ENCODE measurements at regions not wholly inside any gene's neighbourhood (a gene's known extent, or its start where the extent isn't known, plus 50 kb on each side); places are given as distances from the start of the nearest gene placed in this dataset.

DNA sequence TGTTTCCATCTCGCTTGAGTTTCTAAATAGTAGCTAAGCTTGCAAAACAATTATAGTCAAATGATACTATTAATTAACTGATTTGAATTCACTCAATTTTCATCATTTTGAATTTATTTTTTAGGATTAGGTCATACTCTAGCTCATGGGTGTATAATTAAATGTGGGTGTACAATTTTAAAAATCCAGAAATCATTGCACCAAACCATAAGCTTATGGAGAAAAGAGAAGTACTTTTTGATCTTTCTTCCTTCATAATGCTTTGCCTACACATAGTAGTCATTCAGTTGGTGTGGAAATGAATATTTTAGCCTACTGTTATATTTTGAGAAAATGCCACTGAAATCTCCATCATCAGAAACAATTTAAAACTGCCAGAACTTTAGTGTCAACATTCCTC is 175.1 kb downstream of the CD47 start:
- Histone ChIP-seq H3K4me1 (ENCODE audit: control insufficient read depth, insufficient read depth, low read length) (peaks cover 12% of the 10 kb centered on the region), H3K36me3 (ENCODE audit: control insufficient read depth in 2 of 2, insufficient read depth in 2 of 2, low read length in 1 of 2) (no peaks in the 10 kb centered on the region), H3K79me2 (ENCODE audit: control insufficient read depth, insufficient read depth, low read length) (no peaks in the 10 kb centered on the region), H3K4me2 (ENCODE audit: control insufficient read depth, insufficient read depth) (no peak overlapping the region), H4K20me1 (ENCODE audit: control insufficient read depth, insufficient read depth) (no peaks in the 10 kb centered on the region), H3K27ac (ENCODE audit: control insufficient read depth, insufficient read depth) (no peak overlapping the region), H2AFZ (ENCODE audit: control insufficient read depth, low read depth, low read length) (no peak overlapping the region), H3K27me3 (replicated peaks in 1 of 2; ENCODE audit: control insufficient read depth in 2 of 2, insufficient read depth in 2 of 2, low read length in 1 of 2) (peaks cover 2 to 3% of the 10 kb centered on the region in 2 experiments; a peak in 2 of 4 replicates), H3K4me3 (no peak overlapping the region), H3K9me3 (replicated peaks; ENCODE audit: control insufficient read depth, insufficient read depth, low read length) (no peaks in the 10 kb centered on the region), H3K9ac (ENCODE audit: control insufficient read depth, insufficient read depth, low read length) (no peak overlapping the region)
- no peak for ATAC-seq
- intact Hi-C loops (cut with micrococcal nuclease; ENCODE audit: unreplicated experiment) (no loop called here), in situ Hi-C loops (cut with MboI) (no loop called here)
- ChIA-PET POLR2A (no interaction called here), CTCF (interaction anchor here (0.6 to 1.0 kb wide), 5 partner anchors 10 to 64 kb away, joined by 3 to 4 read pairs (median 3); no protein-coding TSS in a partner anchor), SMC1A (ENCODE audit: uncharacterized antibody, unreplicated experiment) (interaction anchor here (1.1 kb wide), 2 partner anchors 11 to 12 kb away, joined by 3 to 4 read pairs; no protein-coding TSS in a partner anchor), RAD21 (ENCODE audit: unreplicated experiment) (no interaction called here)
- FAIRE-seq = no peak
- whole genome bisulfite sequencing (ENCODE audit: insufficient coverage, insufficient replicate concordance, low lambda C conversion rate, missing lambda C conversion rate) = 44% methylated on average over 1 of the region's 1 CpG
- DNase-seq (ENCODE audit: low read depth, low spot score) = no peak
- TF ChIP-seq TCF3 (IDR thresholded peaks at IDR 0.05; ENCODE audit: borderline replicate concordance, insufficient read depth, low read depth, low read length) (no peak), RCOR1 (conservative IDR thresholded peaks at IDR 0.05; ENCODE audit: low read depth, low read length) (no peak), CBX3 (IDR thresholded peaks at IDR 0.05; ENCODE audit: borderline replicate concordance, low read depth) (no peak), NRF1 (conservative IDR thresholded peaks at IDR 0.05; ENCODE audit: low read depth, low read length) (no peak), BMI1 (IDR thresholded peaks at IDR 0.05; ENCODE audit: borderline replicate concordance) (no peak), MEF2A (IDR thresholded peaks at IDR 0.05; ENCODE audit: insufficient read depth, low read depth, low read length) (no peak), SMARCA5 (IDR thresholded peaks at IDR 0.05) (no peak), NFYB (IDR thresholded peaks at IDR 0.05; ENCODE audit: insufficient read depth, low read depth, low read length) (no peak), NFIC (IDR thresholded peaks at IDR 0.05; ENCODE audit: low read depth, low read length) (no peak), HDAC6 (IDR thresholded peaks at IDR 0.05; ENCODE audit: unreplicated experiment) (no peak)
- TF ChIP-seq, protein P1, sequence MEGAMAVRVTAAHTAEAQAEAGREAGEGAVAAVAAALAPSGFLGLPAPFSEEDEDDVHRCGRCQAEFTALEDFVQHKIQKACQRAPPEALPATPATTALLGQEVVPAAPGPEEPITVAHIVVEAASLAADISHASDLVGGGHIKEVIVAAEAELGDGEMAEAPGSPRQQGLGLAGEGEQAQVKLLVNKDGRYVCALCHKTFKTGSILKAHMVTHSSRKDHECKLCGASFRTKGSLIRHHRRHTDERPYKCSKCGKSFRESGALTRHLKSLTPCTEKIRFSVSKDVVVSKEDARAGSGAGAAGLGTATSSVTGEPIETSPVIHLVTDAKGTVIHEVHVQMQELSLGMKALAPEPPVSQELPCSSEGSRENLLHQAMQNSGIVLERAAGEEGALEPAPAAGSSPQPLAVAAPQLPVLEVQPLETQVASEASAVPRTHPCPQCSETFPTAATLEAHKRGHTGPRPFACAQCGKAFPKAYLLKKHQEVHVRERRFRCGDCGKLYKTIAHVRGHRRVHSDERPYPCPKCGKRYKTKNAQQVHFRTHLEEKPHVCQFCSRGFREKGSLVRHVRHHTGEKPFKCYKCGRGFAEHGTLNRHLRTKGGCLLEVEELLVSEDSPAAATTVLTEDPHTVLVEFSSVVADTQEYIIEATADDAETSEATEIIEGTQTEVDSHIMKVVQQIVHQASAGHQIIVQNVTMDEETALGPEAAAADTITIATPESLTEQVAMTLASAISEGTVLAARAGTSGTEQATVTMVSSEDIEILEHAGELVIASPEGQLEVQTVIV (IDR thresholded peaks at IDR 0.05; ENCODE audit: borderline replicate concordance, partially characterized antibody) = no peak
- TF ChIP-seq, protein P2, sequence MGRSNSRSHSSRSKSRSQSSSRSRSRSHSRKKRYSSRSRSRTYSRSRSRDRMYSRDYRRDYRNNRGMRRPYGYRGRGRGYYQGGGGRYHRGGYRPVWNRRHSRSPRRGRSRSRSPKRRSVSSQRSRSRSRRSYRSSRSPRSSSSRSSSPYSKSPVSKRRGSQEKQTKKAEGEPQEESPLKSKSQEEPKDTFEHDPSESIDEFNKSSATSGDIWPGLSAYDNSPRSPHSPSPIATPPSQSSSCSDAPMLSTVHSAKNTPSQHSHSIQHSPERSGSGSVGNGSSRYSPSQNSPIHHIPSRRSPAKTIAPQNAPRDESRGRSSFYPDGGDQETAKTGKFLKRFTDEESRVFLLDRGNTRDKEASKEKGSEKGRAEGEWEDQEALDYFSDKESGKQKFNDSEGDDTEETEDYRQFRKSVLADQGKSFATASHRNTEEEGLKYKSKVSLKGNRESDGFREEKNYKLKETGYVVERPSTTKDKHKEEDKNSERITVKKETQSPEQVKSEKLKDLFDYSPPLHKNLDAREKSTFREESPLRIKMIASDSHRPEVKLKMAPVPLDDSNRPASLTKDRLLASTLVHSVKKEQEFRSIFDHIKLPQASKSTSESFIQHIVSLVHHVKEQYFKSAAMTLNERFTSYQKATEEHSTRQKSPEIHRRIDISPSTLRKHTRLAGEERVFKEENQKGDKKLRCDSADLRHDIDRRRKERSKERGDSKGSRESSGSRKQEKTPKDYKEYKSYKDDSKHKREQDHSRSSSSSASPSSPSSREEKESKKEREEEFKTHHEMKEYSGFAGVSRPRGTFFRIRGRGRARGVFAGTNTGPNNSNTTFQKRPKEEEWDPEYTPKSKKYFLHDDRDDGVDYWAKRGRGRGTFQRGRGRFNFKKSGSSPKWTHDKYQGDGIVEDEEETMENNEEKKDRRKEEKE (IDR thresholded peaks at IDR 0.05) = no peak
- TF ChIP-seq, protein P3, sequence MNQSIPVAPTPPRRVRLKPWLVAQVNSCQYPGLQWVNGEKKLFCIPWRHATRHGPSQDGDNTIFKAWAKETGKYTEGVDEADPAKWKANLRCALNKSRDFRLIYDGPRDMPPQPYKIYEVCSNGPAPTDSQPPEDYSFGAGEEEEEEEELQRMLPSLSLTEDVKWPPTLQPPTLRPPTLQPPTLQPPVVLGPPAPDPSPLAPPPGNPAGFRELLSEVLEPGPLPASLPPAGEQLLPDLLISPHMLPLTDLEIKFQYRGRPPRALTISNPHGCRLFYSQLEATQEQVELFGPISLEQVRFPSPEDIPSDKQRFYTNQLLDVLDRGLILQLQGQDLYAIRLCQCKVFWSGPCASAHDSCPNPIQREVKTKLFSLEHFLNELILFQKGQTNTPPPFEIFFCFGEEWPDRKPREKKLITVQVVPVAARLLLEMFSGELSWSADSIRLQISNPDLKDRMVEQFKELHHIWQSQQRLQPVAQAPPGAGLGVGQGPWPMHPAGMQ (IDR thresholded peaks at IDR 0.05; ENCODE audit: borderline replicate concordance) = no peak
- TF ChIP-seq, protein P4, sequence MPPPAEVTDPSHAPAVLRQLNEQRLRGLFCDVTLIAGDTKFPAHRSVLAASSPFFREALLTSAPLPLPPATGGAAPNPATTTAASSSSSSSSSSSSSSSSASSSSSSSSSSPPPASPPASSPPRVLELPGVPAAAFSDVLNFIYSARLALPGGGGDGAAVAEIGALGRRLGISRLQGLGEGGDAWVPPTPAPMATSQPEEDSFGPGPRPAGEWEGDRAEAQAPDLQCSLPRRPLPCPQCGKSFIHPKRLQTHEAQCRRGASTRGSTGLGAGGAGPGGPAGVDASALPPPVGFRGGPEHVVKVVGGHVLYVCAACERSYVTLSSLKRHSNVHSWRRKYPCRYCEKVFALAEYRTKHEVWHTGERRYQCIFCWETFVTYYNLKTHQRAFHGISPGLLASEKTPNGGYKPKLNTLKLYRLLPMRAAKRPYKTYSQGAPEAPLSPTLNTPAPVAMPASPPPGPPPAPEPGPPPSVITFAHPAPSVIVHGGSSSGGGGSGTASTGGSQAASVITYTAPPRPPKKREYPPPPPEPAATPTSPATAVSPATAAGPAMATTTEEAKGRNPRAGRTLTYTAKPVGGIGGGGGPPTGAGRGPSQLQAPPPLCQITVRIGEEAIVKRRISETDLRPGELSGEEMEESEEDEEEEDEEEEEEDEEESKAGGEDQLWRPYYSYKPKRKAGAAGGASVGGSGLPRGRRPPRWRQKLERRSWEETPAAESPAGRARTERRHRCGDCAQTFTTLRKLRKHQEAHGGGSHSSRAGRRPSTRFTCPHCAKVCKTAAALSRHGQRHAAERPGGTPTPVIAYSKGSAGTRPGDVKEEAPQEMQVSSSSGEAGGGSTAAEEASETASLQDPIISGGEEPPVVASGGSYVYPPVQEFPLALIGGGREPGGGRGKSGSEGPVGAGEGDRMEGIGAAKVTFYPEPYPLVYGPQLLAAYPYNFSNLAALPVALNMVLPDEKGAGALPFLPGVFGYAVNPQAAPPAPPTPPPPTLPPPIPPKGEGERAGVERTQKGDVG (CRISPR knock-in tag; IDR thresholded peaks at IDR 0.05) = no peak
- no TSS peak for BruUV-seq (replicated peaks)

Measured in GM12878 (cell line).